Globus pallidus (tissue), 1 donor: ENCODE measurements at regions not wholly inside any gene's neighbourhood (a gene's known extent, or its start where the extent isn't known, plus 50 kb on each side); places are given as distances from the start of the nearest gene placed in this dataset.
"Not testable (repeated sequence)": the region's sequence is repeated elsewhere in the genome, so short reads cannot be mapped to it uniquely, and the experiment has no call there.

ENCODE experiments used
- DNase-seq: peaks from one replicate; pipeline ENCODE4 v3.0.0-alpha.2; 2015; ENCODE audit warnings: low spot score

DNA sequence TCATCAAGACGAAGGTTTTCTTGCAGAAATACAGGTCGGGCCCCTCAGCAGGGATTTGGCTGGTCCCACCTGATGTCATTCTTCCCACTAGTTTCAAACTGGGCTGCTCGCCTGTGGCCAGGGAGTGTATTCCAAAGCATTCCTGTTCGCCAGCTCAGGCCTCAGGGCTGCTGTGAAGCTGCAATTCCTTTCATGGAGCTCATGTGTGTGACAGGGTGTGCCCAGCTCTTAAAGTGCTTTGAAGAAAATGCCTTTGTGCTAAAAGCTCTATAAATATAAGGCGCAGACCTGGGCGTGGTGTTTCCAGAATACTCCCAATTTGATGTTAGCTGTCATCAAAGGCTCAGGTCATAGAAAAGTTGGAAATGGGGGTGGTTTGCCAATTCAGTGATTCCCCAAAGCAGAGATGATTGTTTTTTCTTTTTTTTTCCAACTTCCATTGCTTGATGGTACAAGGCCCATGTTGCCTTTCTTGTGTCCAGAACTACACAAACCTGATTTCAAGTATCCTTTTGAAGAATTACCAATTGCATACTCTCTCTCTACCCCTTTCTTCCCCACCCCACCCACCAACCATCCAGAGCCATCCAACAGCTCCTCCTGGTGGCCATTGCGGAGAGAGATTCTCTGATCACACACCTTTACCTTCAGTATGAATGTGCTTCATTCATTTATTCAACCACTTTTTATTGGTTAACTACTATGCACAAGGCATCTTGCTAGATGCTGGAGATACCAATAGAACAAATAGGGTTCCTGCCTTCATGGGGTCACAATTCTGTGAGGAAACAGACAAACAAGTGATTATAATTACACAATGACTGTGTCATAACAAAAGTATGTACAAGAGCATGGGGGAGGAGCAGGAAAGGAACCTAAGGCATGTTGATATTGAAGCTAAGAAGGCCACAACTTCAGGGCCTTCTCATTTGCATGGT, 297.3 kb upstream of the LYZL1 start:
- no peak for DNase-seq

DNA sequence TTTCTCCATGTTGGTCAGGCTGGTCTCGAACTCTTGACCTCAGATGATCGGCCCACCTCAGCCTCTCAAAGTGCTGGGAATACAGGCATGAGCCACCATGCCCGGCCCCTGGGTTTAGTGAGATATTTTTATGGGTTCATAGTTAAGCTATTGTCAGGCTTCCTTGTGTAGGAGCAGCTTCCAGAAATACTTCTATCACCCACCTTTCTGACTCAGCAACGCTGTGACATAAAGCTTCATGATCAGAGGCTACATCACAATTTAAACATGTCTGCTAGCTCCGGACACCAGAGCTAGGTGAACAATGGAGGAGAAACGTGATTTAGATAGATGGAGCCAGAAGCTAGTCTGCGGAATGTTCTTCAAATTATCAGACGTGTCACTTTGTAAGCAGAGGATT, 295.8 kb upstream of the LYZL1 start:
- DNase-seq: no peak

- DNase-seq: no peak
Observed at GRCh38 chr10:28993861-28994260, 295.0 kb upstream of the LYZL1 start.

DNA sequence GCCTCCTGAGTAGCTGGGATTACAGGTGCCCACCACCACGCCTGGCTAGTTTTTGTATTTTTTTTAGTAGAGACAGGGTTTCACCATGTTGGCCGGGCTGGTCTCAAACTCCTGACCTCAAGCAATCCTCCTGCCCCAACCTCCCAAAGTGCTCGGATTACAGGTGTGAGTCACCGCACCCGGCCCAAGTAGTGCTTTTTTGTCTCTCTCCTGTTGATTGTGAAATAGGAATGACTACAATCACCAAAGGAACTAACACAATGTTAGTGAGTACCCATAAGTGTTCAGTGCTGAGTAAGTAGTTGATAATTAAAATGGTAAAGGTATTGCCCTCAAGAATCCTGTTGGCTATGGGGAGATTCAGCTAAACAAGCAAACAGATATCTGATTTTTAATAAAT, 294.1 kb upstream of the LYZL1 start:
- DNase-seq: not testable (repeated sequence)

DNA sequence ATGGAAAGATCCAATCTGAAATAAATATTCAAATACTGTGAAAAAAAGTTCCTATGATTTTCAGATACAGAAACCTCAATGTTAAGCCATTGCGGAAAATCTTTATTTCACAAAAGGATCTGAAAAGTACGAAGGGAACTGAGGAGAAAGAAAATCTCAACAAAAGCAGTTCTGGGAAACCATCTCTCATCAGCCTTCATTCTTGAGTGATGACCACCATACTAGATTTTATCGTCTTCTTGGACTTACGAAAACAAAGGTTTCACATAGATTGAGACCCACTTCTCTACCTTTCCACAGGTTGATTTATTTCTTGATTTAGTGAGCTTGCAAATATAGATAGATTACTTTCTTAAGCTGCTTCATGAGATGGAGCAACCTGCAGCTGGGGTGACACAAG, 293.4 kb upstream of the LYZL1 start:
- DNase-seq: no peak

DNA sequence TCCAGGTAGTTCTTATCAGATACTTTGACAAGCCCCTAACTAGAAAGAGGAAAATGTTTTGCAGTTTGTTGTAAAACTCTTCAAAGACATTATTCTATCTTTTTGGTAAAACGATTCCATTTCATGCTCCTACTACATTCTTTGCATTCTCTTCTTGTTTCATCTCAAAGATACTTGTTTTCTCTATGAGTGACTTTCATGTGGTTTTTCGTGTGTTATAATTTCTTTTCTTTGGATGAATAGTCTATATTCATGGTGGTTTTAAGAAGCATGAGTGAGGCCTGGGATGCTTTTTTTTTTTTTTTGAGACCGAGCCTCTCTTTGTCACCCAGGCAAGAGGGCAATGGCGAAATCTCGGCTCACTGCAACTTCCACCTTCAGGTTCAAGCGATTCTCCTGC, 292.5 kb upstream of the LYZL1 start:
- DNase-seq: no peak

GRCh38 chr10:28996947-28997551, 291.8 kb upstream of the LYZL1 start:
- no peak for DNase-seq

- no peak for DNase-seq
Observed at GRCh38 chr10:28997734-28998133, 291.1 kb upstream of the LYZL1 start.

- no peak for DNase-seq
Observed at GRCh38 chr10:29001801-29002200, 287.1 kb upstream of the LYZL1 start.

GRCh38 chr10:29003014-29003413, 285.9 kb upstream of the LYZL1 start:
- DNase-seq: not testable (repeated sequence)

GRCh38 chr10:29005988-29006387, 282.9 kb upstream of the LYZL1 start:
- DNase-seq: no peak

DNA sequence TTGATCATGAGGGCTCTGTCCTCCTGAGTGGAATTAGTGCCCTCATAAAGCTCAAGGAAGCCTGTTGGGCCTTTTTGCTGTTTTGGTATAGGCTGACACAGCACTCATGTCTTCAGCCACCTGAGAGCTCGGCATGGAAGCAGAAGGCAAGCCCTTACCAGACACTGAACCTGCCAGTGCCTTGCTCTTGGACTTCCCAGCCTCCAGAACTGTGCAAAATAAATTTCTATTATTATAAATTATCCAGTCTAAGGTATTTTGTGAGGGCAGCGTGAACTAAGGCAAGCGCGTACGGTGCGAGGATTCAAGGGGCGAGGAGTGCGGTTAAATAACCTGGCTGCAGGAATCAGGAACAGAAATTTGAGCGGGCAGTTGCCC, 281.5 kb upstream of the LYZL1 start:
- no peak for DNase-seq

DNA sequence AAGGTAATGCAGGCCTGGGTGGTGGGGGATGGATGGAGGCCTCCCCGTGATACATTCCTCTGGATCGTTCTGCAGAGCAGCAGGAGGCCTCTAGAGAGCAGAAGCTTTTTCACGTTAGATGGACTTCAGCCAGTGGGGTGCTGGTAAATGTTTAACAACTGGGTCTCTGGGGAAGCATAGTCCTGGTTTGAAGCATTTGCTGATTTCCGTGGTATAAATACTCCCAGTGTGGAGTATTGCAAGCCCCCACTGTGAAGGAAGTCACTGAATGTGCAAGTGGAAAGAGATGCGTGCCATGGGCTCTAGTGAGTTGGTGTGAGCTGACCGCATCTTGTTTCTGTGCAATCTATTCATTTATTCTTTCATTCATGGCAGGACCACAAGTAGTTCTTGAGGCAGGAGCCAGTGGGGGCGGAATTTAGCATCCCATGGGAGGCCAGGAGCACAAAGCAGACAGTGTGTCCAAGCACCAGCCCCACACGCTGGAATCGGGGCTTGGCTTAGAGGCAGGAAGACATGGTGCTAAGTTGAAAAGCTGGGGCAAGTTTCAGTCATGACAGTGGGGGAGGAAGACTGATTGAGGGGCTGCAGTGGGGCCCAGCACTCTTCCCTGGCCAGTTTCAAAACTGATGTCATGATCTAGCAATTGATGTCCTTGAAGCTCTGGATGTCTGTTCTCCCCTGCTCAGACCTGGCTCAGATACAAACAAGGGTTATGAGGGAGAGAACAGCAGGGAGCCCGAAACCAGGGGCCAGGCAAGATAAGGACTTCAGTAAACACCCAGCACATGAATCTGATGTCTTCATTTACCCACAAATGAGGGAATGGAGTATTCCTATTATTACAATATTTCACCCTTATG, 280.9 kb upstream of the LYZL1 start:
- DNase-seq: no peak

- DNase-seq: no peak
Observed at GRCh38 chr10:29009464-29009863, 279.4 kb upstream of the LYZL1 start.

GRCh38 chr10:29011516-29011915, 277.4 kb upstream of the LYZL1 start:
- DNase-seq: no peak

DNA sequence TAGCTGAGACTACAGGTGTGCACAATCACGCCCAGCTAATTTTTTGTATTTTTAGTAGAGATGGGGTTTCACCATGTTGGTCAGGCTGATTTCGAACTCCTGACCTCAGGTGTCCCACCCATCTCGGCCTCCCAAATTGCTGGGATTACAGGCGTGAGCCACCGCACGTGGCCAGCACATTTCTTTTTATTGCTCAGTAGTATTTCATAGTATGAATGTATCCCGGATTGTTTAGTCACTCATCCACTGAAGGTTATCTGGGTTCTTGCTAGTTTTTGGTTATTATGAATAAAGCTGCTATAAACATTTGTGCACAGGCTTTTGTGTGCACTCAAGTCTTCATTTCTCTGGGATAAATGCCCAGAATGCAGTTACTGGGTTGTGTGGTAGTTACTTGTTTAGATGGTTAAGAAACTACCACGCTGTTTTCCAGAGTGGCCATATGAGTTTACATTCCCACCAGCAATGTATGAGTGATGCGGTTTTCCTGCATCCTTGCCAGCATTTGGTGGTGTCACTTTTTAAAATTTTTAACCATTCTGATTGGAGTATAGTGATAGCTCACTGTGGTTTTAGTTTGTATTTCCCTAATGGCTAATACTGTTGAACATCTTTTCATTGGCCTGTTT, 275.8 kb upstream of the LYZL1 start:
- no peak for DNase-seq

- no peak for DNase-seq
Observed at GRCh38 chr10:29021591-29021990, 267.3 kb upstream of the LYZL1 start.

GRCh38 chr10:29022513-29022912, 266.4 kb upstream of the LYZL1 start:
- DNase-seq: no peak

DNA sequence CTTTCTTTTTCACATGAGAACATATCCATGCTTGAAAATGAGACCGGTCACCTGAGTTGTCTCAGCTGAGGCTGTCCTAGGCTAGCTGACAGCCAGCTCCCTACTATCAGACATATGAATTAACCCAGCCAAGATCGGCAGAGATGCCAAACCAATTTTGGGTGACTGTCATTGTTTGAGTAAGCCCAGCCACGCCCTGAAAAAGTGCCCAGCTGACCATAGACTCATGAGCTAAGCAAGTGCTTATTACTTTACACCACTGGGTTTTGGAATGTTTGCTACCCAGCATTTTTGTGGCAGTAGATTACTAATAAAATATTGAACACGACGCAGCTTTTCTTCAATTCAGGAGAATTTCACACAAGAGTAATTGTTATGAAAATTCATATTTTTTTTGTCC, 265.2 kb upstream of the LYZL1 start:
- DNase-seq: no peak

GRCh38 chr10:29026065-29026797, 262.6 kb upstream of the LYZL1 start:
- no peak for DNase-seq

DNA sequence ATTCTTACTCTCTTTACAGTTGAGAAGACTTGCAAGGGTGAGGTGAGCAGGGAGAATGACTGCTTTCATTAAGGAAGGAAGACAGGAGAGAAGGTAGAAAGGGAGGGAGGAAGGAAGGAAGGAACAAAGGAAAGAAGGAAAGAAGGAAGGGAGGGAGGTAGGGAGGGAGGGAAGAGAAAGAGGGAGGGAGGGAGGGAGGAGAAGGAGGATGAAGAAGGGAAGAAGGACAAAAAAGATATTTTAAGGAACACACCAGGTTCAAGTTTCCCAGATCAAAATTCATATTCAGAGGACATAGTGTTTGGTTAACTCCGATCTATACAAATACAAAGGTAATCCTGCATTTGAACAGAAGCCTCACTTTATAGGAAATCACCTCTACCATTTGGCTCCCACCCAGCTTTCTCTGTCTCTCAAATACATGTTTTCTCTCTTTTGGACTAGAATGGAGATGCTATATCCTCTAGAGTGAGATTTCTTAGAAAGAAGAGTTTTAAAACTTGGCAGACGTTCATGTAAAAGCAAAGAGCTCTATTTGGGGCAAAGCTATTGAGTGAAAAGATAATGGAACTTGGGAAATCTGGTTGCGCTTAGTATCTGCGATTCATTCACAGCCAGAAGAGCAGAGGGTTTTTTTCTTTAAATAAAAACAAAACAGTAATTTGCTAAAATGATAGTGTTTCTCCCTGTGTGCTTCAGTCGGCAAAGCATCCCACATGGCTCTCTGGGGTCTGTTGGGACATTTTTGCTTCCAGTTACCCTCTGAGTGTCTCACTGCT, 261.9 kb upstream of the LYZL1 start:
- no peak for DNase-seq
